ENCODE measurements at regions not wholly inside any gene's neighbourhood (a gene's known extent, or its start where the extent isn't known, plus 50 kb on each side); places are given as distances from the start of the nearest gene placed in this dataset.
A peak's percentile ranks its signal among the peaks of the same experiment; 100 is the strongest.

- CTCF ChIA-PET, result no interaction called here
- Histone ChIP-seq H2AFZ (ENCODE audit: low read length) (peak overlapping the region; percentile 17; the same call in 1 of the 2 replicates), H3K36me3 (ENCODE audit: low read depth, low read length) (no peaks in the 10 kb centered on the region), H3K9ac (ENCODE audit: low read length) (no peak overlapping the region), H3K4me3 (ENCODE audit: low read length) (no peak overlapping the region), H3K9me2 (replicated peaks; ENCODE audit: low read length) (no peaks in the 10 kb centered on the region), H4K20me1 (ENCODE audit: low read length) (no peaks in the 10 kb centered on the region), H3F3A (ENCODE audit: low read length, unreplicated experiment) (no peaks in the 10 kb centered on the region), H3K27me3 (ENCODE audit: low read length) (no peaks in the 10 kb centered on the region), H3K9me3 (ENCODE audit: low read length) (no peaks in the 10 kb centered on the region), H3K27ac (ENCODE audit: low read length) (no peak overlapping the region), H3K4me2 (ENCODE audit: low read length) (no peak overlapping the region), H3K79me2 (ENCODE audit: low read length) (no peaks in the 10 kb centered on the region), H3K4me1 (ENCODE audit: insufficient read depth, low read length) (no peaks in the 10 kb centered on the region; the same call in 1 of the 2 replicates)
- BruUV-seq (replicated peaks), result no TSS peak
- ATAC-seq, result no peak
- no peak for DNase-seq
- POLR2A ChIA-PET (ENCODE audit: unreplicated experiment), result no interaction called here
- intact Hi-C loops (cut with micrococcal nuclease), result no loop called here
- TF ChIP-seq EZH2phosphoT487 (IDR thresholded peaks at IDR 0.05; ENCODE audit: borderline replicate concordance, low read length) (no peak), CTCF (conservative IDR thresholded peaks at IDR 0.05; ENCODE audit: low read depth, low read length) (no peak), EZH2 (IDR thresholded peaks at IDR 0.05; ENCODE audit: low read length, unreplicated experiment) (no peak)
Measured at GRCh38 chr4:32002037-32002747, 1282.0 kb downstream of the PCDH7 start.

- ATAC-seq, result no peak
- Histone ChIP-seq H2AFZ (ENCODE audit: low read length) (no peak overlapping the region), H3K4me1 (ENCODE audit: insufficient read depth, low read length) (no peaks in the 10 kb centered on the region; the same call in 1 of the 2 replicates), H3K9me2 (replicated peaks; ENCODE audit: low read length) (no peaks in the 10 kb centered on the region), H3K36me3 (ENCODE audit: low read depth, low read length) (no peaks in the 10 kb centered on the region), H3K27ac (ENCODE audit: low read length) (no peak overlapping the region), H4K20me1 (ENCODE audit: low read length) (no peaks in the 10 kb centered on the region), H3K4me3 (ENCODE audit: low read length) (no peak overlapping the region), H3K9me3 (ENCODE audit: low read length) (no peaks in the 10 kb centered on the region), H3K4me2 (ENCODE audit: low read length) (no peak overlapping the region), H3K27me3 (ENCODE audit: low read length) (no peaks in the 10 kb centered on the region), H3F3A (ENCODE audit: low read length, unreplicated experiment) (no peaks in the 10 kb centered on the region), H3K9ac (ENCODE audit: low read length) (no peak overlapping the region), H3K79me2 (ENCODE audit: low read length) (no peaks in the 10 kb centered on the region)
- POLR2A ChIA-PET (ENCODE audit: unreplicated experiment), result no interaction called here
- CTCF ChIA-PET, result no interaction called here
- no TSS peak for BruUV-seq (replicated peaks)
- intact Hi-C loops (cut with micrococcal nuclease), result no loop called here
- TF ChIP-seq EZH2phosphoT487 (IDR thresholded peaks at IDR 0.05; ENCODE audit: borderline replicate concordance, low read length), result no peak
- no peak for DNase-seq
Measured at GRCh38 chr4:32003548-32003947, 1283.4 kb downstream of the PCDH7 start.

- TF ChIP-seq CTCF (conservative IDR thresholded peaks at IDR 0.05; ENCODE audit: low read depth, low read length) (no peak), EZH2phosphoT487 (IDR thresholded peaks at IDR 0.05; ENCODE audit: borderline replicate concordance, low read length) (no peak), EZH2 (IDR thresholded peaks at IDR 0.05; ENCODE audit: low read length, unreplicated experiment) (no peak)
- Histone ChIP-seq H3K9me2 (replicated peaks; ENCODE audit: low read length) (no peaks in the 10 kb centered on the region), H3K79me2 (ENCODE audit: low read length) (no peaks in the 10 kb centered on the region), H4K20me1 (ENCODE audit: low read length) (no peaks in the 10 kb centered on the region), H3K9me3 (ENCODE audit: low read length) (no peaks in the 10 kb centered on the region), H3K27me3 (ENCODE audit: low read length) (no peaks in the 10 kb centered on the region), H3K27ac (ENCODE audit: low read length) (no peak overlapping the region), H3K4me3 (ENCODE audit: low read length) (no peak overlapping the region), H3F3A (ENCODE audit: low read length, unreplicated experiment) (no peaks in the 10 kb centered on the region), H3K36me3 (ENCODE audit: low read depth, low read length) (no peaks in the 10 kb centered on the region), H3K4me1 (ENCODE audit: insufficient read depth, low read length) (no peaks in the 10 kb centered on the region), H3K4me2 (ENCODE audit: low read length) (no peak overlapping the region), H3K9ac (ENCODE audit: low read length) (no peak overlapping the region), H2AFZ (ENCODE audit: low read length) (no peak overlapping the region)
- DNase-seq, result peak; percentile 19
- ChIA-PET CTCF (no interaction called here), POLR2A (ENCODE audit: unreplicated experiment) (no interaction called here)
- intact Hi-C loops (cut with micrococcal nuclease), result no loop called here
- BruUV-seq (replicated peaks), result no TSS peak
- ATAC-seq, result no peak
Measured at GRCh38 chr4:32010221-32010620, 1290.1 kb downstream of the PCDH7 start.
